T-helper 17 cell (primary cell): ENCODE measurements at regions not wholly inside any gene's neighbourhood (a gene's known extent, or its start where the extent isn't known, plus 50 kb on each side); places are given as distances from the start of the nearest gene placed in this dataset.
A peak's percentile ranks its signal among the peaks of the same experiment; 100 is the strongest.

Experiments used
- ATAC-seq: fragments of 150-1000 bp; cut with Tn5 transposase; 2 replicates; pipeline ENCODE4 v1.10.0; 2021; ENCODE audit warnings: mild to moderate bottlenecking, moderate library complexity
- DNase-seq, 3 donors: peaks; one replicate each; pipeline versions ENCODE4 v3.0.0 to v3.0.0-alpha.2; 2020 to 2021
- H3K9me3 ChIP-seq: one replicate; pipeline ENCODE4 v1.7.0; 2013; ENCODE audit warnings: low read length, mild to moderate bottlenecking; ENCODE audit not compliant: control insufficient read depth, poor library complexity, severe bottlenecking
- H3K27ac Mint-ChIP-seq: one replicate; pipeline ENCODE4 v1.8.0; 2022; ENCODE audit warnings: mild to moderate bottlenecking, moderate library complexity, mixed read lengths
- H3K27me3 Mint-ChIP-seq: one replicate; pipeline ENCODE4 v1.8.0; 2022; ENCODE audit warnings: mixed read lengths
- H3K36me3 Mint-ChIP-seq: one replicate; pipeline ENCODE4 v1.8.0; 2022; ENCODE audit warnings: low read depth, mixed read lengths
- H3K4me1 Mint-ChIP-seq: one replicate; pipeline ENCODE4 v1.8.0; 2022; ENCODE audit warnings: mild to moderate bottlenecking, mixed read lengths
- H3K4me3 Mint-ChIP-seq: one replicate; pipeline ENCODE4 v1.8.0; 2022; ENCODE audit warnings: mild to moderate bottlenecking, moderate library complexity, mixed read lengths

DNA sequence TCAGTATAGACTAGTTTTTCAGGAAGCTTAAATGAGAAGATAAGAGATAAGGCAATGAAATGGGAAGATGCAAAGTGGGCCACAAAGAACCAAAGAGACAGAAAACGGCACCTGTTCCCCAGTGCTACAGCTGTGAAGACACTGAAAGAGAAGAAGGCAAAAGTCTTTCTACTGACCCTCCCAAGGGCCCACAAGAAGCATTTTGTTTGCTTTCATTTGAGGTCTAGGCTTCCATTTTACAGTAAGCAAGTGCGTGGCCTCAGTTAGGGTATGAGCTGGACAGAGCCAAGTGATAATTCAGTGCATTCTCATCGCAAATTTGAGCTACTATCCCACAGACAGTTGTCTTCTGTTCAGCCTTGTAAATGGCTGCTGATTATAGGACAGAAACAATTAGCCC, 53.4 kb upstream of the STK17B start:
- H3K4me1 Mint-ChIP-seq, result peaks cover 58% of the 10 kb centered on the region
- H3K36me3 Mint-ChIP-seq, result no peaks in the 10 kb centered on the region
- no peaks in the 10 kb centered on the region for H3K27me3 Mint-ChIP-seq
- DNase-seq (no peak), ATAC-seq (no peak)
- H3K27ac Mint-ChIP-seq, result peak overlapping the region; percentile 10
- H3K4me3 Mint-ChIP-seq, result no peak overlapping the region
- no peaks in the 10 kb centered on the region for H3K9me3 ChIP-seq

DNA sequence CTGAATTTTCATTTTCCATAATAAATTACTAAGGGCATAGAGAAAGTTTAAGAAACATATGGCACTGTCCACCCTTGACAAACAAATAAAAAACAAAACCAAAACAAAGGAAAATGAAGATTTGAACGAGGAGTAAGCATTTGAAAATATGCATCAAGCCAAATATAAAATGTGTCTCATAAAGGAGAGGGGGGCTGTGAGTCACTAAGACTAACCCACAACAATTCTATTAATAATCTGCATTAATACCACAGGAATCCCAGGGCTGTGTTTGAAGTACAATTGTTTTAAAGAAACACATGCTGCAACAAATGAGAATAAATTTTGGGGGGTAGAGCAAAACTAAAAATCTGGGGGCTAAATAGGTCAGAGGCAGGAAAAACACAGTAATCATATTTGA, 53.8 kb upstream of the STK17B start:
- Mint-ChIP-seq H3K27ac (peak overlapping the region; percentile 10), H3K36me3 (no peaks in the 10 kb centered on the region), H3K27me3 (no peaks in the 10 kb centered on the region), H3K4me3 (peak overlapping the region; percentile 10), H3K4me1 (peaks cover 60% of the 10 kb centered on the region)
- DNase-seq (no peak), ATAC-seq (no peak)
- H3K9me3 ChIP-seq, result no peaks in the 10 kb centered on the region

DNA sequence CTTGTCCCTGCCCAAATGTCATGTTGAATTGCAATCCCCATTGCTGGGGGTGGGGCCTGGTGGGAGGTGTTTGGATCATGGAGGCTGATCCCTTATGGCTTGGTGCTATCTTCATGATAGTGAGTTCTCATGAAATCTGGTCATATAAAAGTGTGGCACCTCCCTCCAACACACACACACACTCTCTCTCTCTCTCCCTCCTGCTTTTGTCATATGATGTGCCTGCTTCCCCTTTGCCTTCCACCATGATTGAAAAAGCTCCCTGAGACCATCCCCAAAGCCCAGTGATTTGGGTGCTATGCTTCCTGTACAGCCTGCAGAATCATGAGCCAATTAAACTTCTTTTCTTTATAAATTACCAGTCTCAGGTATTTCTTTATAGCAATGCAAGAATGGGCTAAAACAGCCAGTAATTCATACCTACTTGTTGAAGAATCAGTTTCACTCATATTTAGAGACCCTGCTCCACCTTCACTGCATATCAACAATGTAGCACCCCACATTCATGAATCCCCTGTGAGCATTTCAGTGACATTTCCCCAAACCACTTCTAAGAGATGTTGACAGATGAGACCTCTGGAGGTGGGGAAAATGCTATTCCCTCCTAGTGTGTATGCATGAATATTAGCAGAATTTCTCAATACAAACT, 54.8 kb upstream of the STK17B start:
- no peak for DNase-seq
- Mint-ChIP-seq H3K27ac (peak overlapping the region; percentile 98), H3K27me3 (no peaks in the 10 kb centered on the region), H3K4me3 (no peak overlapping the region), H3K4me1 (peaks cover 58% of the 10 kb centered on the region), H3K36me3 (no peaks in the 10 kb centered on the region)
- ATAC-seq, result no peak
- H3K9me3 ChIP-seq, result no peaks in the 10 kb centered on the region

DNA sequence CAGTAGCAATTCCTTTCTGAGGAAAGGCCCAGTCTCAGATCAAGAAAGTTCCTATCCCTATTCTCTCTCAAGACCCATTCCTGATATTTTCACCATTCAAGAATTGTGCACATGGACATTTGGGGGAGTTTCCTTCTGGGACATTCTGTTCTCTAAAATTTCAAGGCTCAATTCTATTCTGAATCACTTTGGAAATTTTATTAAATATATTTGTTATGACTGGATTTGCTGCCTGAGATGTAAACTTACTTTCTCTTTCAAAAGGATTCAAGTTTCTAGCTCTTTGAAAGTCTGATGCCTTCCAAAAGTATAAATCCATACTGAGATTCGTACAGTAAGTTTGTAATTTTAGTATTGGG, 55.3 kb upstream of the STK17B start:
- ATAC-seq (no peak), DNase-seq (no peak)
- H3K4me1 Mint-ChIP-seq, result peaks cover 61% of the 10 kb centered on the region
- no peaks in the 10 kb centered on the region for H3K36me3 Mint-ChIP-seq
- H3K9me3 ChIP-seq, result no peaks in the 10 kb centered on the region
- H3K4me3 Mint-ChIP-seq, result peak overlapping the region; percentile 5
- peak overlapping the region; percentile 98 for H3K27ac Mint-ChIP-seq
- H3K27me3 Mint-ChIP-seq, result no peaks in the 10 kb centered on the region

DNA sequence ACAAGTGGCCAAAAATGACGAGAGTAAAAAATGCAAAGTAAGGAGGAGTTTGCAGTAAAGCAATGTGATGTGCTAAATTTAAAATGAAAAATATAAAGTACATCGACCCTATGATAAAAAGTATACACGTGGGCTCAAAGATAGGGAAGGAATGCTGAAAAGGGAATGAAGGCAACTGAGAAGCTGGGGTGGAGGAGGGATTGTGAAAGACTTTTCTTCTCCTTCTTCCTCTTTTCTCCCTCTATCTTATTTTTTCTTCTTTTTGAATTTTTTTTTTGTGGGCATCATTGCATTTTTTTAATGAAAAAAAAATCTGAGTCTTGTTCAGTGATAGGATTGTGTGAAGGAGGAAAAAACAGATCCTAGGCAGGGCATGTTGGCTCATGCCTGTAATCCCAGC, 57.6 kb upstream of the STK17B start:
- ATAC-seq, result no peak
- Mint-ChIP-seq H3K27ac (peak overlapping the region; percentile 98), H3K36me3 (no peaks in the 10 kb centered on the region), H3K4me3 (peak overlapping the region; percentile 69), H3K4me1 (peaks cover 60% of the 10 kb centered on the region), H3K27me3 (no peaks in the 10 kb centered on the region)
- no peaks in the 10 kb centered on the region for H3K9me3 ChIP-seq
- DNase-seq, result no peak

DNA sequence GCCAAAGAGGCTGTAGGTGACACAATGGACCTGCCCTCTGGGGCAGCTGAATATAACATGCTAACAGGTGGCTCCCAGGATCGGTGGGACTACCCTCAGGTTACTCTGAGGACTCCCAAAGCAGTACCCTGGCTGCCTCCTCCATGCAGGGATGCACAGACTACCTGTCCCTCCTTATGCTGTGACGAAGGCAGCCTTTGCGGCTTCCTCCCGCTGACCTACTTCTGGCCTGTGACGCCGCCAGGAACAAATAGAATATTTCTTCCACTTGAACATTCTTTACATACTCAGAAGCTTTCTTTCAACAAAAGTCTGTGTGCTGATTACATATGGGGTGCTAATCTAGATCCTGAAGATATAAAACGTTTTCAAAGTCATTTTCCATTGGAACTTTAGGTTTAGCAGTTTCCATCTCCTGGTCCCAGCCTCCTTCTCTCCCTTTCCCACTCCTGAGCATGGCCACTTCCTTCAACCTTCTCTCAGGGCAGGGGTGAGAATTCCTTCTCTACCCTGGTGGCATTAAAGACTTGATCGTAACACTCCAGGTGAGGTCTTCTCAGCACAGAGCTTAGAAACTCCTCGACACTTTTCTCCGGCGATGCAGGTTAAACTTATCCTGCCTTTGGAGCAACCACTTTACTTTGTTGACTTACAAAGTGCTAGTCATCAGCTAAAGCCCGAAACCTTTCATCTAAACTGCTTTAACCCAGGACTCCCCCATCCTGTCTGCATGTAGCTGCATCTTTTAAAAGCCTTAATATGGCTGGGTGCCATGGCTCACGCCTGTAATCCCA, 58.9 kb upstream of the STK17B start:
- peak overlapping the region; percentile 98 for H3K27ac Mint-ChIP-seq
- no peaks in the 10 kb centered on the region for H3K36me3 Mint-ChIP-seq
- DNase-seq, result peak; percentile 49 to 66 (median 63)
- H3K4me3 Mint-ChIP-seq, result peak overlapping the region; percentile 75
- H3K27me3 Mint-ChIP-seq, result no peaks in the 10 kb centered on the region
- H3K9me3 ChIP-seq, result no peaks in the 10 kb centered on the region
- peak; percentile 93 for ATAC-seq
- H3K4me1 Mint-ChIP-seq, result peaks cover 56% of the 10 kb centered on the region

DNA sequence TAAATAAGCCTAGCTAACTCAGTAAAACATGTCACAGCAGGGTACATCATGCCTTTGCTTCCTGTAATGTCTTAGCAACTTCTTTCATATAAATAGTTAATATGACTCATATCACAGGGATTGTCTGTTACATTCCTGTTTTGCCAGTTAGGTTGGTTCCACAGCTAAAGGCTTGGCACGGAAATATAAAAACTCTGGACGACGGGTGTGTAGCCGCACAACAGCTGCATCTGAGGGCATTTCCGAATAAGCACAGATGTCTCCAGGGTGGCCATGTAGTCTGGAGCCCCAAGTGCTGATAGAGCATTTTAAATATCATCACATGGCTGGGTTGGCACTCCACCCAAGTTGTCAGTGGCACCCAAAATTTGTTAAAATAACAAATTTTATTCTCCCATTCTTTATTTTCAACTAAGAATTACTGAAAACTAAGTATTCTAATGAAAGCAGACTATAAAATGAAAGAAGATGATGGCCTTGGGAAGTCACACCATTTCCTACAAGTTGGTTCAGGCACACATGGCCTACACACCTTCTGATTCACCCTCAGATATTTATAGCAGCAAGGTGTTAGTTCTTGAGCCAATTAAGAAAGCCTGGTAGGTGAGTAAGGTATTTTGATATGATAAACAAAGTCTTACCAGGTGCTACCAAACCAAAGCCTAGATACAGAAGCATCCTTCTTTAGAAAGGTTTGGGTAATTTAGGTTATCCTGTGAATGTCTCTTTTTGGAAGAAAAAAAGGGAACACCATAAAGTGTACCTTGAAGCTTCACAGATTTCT, 61.8 kb upstream of the STK17B start:
- H3K27ac Mint-ChIP-seq, result peak overlapping the region; percentile 98
- DNase-seq (no peak), ATAC-seq (no peak)
- no peaks in the 10 kb centered on the region for H3K27me3 Mint-ChIP-seq
- H3K36me3 Mint-ChIP-seq, result no peaks in the 10 kb centered on the region
- peaks cover 48% of the 10 kb centered on the region for H3K4me1 Mint-ChIP-seq
- H3K9me3 ChIP-seq, result no peaks in the 10 kb centered on the region
- peak overlapping the region; percentile 51 for H3K4me3 Mint-ChIP-seq

DNA sequence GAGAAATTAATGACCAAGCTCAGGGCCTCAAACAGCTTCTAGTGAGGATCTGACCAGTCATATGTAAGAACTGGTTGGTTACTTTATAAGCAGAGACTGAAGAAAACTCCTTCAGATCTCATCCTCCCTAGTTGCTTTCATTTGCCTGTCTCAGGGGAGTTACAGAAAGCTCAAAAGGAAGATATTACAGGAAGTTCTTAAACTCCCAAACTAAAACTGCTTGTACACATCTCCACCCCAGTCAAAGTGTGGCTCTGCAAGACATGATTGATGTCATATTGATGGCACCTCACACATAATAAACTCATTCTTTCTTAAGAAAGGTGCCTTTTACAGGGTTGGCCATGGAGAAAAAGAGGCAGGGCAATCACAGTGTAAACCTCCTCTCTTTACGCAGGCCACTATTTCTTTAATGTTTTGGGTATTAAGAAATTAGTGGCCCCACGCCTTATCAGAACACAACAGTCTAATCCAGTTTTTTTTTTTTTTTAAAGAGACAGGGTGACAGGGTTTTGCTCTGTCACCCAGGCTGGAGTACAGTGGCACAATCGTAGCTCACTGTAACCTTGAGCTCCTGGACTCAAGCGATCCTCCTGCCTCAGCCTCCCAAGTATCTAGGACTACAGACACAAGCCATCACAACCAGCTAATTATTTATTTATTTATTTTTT, 62.6 kb upstream of the STK17B start:
- ATAC-seq, result peak; percentile 8
- Mint-ChIP-seq H3K4me3 (peak overlapping the region; percentile 51), H3K27me3 (no peaks in the 10 kb centered on the region), H3K36me3 (no peaks in the 10 kb centered on the region), H3K4me1 (peaks cover 48% of the 10 kb centered on the region), H3K27ac (peak overlapping the region; percentile 98)
- H3K9me3 ChIP-seq, result no peaks in the 10 kb centered on the region
- DNase-seq, result no peak

DNA sequence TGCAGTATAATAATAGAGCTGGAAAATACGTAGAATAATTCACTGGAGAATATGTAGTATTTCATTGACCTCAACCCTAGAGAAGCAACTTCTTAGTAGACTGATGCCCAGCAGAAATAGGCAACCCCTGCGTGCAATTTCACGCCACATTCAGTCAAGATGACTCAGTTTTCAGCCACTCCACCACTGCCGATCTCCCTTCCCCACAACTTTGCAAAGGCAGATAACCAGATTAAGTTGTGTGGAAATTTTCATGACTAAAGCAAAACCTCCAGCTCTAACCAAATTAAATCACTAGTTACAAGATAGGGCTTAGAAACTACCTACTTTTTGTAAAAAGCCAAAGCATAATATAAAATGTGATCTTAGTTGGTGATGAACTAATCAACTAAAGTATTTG, 63.3 kb upstream of the STK17B start:
- no peaks in the 10 kb centered on the region for H3K9me3 ChIP-seq
- H3K27me3 Mint-ChIP-seq, result no peaks in the 10 kb centered on the region
- H3K4me1 Mint-ChIP-seq, result peaks cover 47% of the 10 kb centered on the region
- peak overlapping the region; percentile 57 for H3K4me3 Mint-ChIP-seq
- peak overlapping the region; percentile 98 for H3K27ac Mint-ChIP-seq
- H3K36me3 Mint-ChIP-seq, result no peaks in the 10 kb centered on the region
- ATAC-seq (peak; percentile 20), DNase-seq (peak in 1 of 3 donors; percentile 29)

DNA sequence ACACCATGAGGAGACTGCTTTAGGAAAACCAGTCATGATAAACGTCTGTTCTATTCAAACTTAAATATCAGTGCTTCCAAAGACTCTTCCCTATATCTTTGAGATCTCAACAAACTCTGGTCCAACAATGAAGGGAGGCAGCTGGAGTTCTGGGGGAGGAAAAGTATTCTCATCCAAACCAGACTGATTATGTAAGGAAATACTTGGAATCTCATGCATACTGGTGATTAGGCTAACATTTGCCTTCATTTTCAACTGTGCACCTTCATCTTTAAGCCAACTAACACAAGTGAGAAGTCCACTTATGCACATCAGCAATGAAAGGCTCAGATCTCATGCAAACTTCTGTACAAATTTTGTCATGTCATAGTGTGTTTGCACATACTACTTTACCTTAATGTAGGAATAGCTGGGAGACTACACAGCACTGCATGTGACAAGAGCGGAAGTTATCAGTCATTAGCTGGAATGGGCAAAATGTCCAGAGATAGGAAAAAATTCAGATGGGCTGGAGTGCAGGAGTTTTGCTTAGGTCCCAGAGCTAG, 67.5 kb upstream of the STK17B start:
- Mint-ChIP-seq H3K4me1 (peaks cover 50% of the 10 kb centered on the region), H3K36me3 (no peaks in the 10 kb centered on the region), H3K27me3 (no peaks in the 10 kb centered on the region), H3K27ac (peak overlapping the region; percentile 98), H3K4me3 (peak overlapping the region; percentile 39)
- no peaks in the 10 kb centered on the region for H3K9me3 ChIP-seq
- no peak for DNase-seq
- no peak for ATAC-seq

DNA sequence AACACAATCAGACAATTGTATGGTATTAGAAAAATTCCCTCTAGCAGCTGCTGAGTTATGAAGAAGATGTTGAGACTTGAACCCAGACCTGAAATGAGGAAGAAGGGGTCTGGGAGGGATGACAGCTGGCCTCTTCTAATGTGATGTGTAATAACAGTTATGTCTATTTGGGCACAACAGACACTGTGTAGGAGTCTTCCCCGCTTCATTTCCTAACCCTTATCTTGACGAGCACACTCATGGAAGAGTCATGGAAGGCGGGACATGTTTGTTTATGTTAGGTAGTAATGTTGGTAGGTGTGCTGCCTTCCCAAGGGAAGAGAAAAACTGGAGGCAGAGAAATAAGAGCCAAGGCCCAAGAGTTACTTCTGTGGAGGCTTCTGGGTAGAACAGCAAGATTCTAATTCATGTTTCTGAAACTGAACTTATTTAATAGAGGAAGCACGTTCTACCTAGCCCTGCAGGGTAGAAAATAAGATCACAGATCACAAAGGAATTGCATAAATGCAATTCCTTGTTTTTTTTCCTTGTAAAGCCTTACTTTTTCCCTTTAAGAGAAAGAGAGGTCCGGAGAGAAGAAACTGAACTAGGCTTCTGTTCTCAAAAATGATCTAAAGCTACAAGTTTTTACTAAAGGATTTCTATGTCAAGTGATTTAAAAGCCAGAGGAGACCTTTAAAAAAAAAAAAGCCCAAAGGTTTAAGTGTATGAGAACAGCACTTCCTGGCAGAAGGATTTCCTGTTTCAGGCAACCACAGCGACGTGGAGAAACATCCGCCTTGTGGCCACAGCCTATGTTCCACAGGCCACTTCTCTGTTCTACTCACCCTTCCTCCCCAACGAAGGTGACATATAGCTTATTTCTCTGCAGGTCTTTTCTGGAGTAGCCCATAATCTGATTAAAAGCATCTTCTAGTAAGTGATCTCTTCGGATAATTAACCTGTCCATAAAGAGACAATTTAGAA, 68.5 kb upstream of the STK17B start:
- peak overlapping the region; percentile 98 for H3K27ac Mint-ChIP-seq
- no peaks in the 10 kb centered on the region for H3K9me3 ChIP-seq
- H3K4me1 Mint-ChIP-seq, result peaks cover 50% of the 10 kb centered on the region
- H3K27me3 Mint-ChIP-seq, result no peaks in the 10 kb centered on the region
- DNase-seq, result peak; percentile 43 to 66 (median 61)
- peak overlapping the region; percentile 87 for H3K4me3 Mint-ChIP-seq
- peak; percentile 90 for ATAC-seq
- H3K36me3 Mint-ChIP-seq, result no peaks in the 10 kb centered on the region

DNA sequence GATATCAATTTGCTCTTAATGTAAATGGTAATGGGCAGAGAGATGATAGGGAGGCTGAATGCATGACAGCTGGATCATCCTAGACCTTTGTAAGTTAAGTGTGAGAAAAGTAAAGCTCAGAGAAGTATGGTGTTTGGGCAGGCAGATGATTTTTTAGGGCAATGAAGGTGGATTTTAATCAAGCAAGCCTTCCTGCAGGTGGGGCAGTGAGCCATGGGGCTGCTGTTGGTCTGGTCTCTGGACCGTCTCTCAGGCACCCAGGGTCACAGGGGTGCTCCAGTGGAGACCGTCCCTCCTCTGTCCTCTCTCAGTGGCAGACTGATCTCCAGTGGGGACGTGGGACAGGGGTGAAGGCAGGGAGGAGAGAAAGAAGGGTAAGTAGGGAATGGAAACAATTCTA, 69.8 kb upstream of the STK17B start:
- ATAC-seq (no peak), DNase-seq (no peak)
- Mint-ChIP-seq H3K4me3 (peak overlapping the region; percentile 1), H3K27ac (peak overlapping the region; percentile 98), H3K4me1 (peaks cover 54% of the 10 kb centered on the region), H3K36me3 (no peaks in the 10 kb centered on the region), H3K27me3 (no peaks in the 10 kb centered on the region)
- no peaks in the 10 kb centered on the region for H3K9me3 ChIP-seq
